B cell (primary cell): ENCODE measurements at regions not wholly inside any gene's neighbourhood (a gene's known extent, or its start where the extent isn't known, plus 50 kb on each side); places are given as distances from the start of the nearest gene placed in this dataset.

ENCODE experiments used
- ATAC-seq: fragments of 200-7000 bp; cut with Tn5 transposase; one replicate; pipeline ENCODE4 v1.10.0; 2021; ENCODE audit warnings: low read depth, mild to moderate bottlenecking, moderate number of reproducible peaks, moderate library complexity
- CTCF ChIA-PET: fragments of 350-600 bp; sonication (Branson Sonifier 250); formaldehyde crosslinking; loops from one replicate; lab custom pipeline; 2021; ENCODE audit warnings: antibody characterized with exemption, inconsistent platforms; lab: Charles Lee
- POLR2A ChIA-PET: fragments of 350-600 bp; sonication (Branson Sonifier 250); formaldehyde crosslinking; loops from one replicate; lab custom pipeline; 2021; ENCODE audit warnings: antibody characterized with exemption; lab: Charles Lee
- DNase-seq: peaks from one replicate; pipeline ENCODE4 v3.0.0; 2013
- H2AFZ ChIP-seq: 2 replicates; pipeline ENCODE4 v1.6.1; 2012; ENCODE audit warnings: mild to moderate bottlenecking, low read depth, low read length; ENCODE audit not compliant: insufficient read depth, poor library complexity, severe bottlenecking
- H3K27ac ChIP-seq, 2 donors: 1 replicate in 1 of 2; 2 replicates in 1 of 2; pipeline ENCODE4 v1.5.1; 2012 to 2013; ENCODE audit warnings: low read length in 2 of 2, mild to moderate bottlenecking in 2 of 2, moderate library complexity in 1 of 2
- H3K27me3 ChIP-seq, 4 experiments: fragments of 200-600 bp in 1 of 4; sonication (generic) in 1 of 4; replicated peaks in 1 of 4; 1 replicate in 2 of 4; 2 replicates in 2 of 4; pipeline versions ENCODE4 v1.6.1 to v1.7.0; 2013 to 2016; ENCODE audit warnings: low read length in 3 of 4, mild to moderate bottlenecking in 2 of 4, mixed read lengths in 1 of 4, moderate library complexity in 1 of 4; ENCODE audit not compliant: insufficient read depth in 4 of 4, control insufficient read depth in 3 of 4; ENCODE audit errors: control extremely low read depth in 1 of 4
- H3K36me3 ChIP-seq, 2 experiments: replicated peaks in 1 of 2; 1 replicate in 1 of 2; 2 replicates in 1 of 2; pipeline versions ENCODE4 v1.6.1 to v1.7.1; 2013; ENCODE audit warnings: low read length in 1 of 2; ENCODE audit not compliant: insufficient read depth in 2 of 2, control insufficient read depth in 1 of 2; ENCODE audit errors: control extremely low read depth in 1 of 2, extremely low read depth in 1 of 2
- H3K4me1 ChIP-seq, 2 donors: fragments of 200-600 bp in 1 of 2; sonication (generic) in 1 of 2; 1 replicate in 1 of 2; 2 replicates in 1 of 2; pipeline versions ENCODE4 v1.5.1 to v1.6.1; 2013 to 2017; ENCODE audit warnings: low read length in 2 of 2; ENCODE audit not compliant: control insufficient read depth in 2 of 2, insufficient read depth in 2 of 2
- H3K4me2 ChIP-seq: replicated peaks from 2 replicates; pipeline ENCODE3; 2012; ENCODE audit warnings: mild to moderate bottlenecking, low read depth, low read length; ENCODE audit not compliant: poor library complexity, severe bottlenecking
- H3K4me3 ChIP-seq, 5 experiments: fragments of 200-600 bp in 1 of 5; sonication (generic) in 1 of 5; 1 replicate in 3 of 5; 2 replicates in 2 of 5; pipeline versions ENCODE4 v1.5.1 to v1.7.0; 2011 to 2016; ENCODE audit warnings: low read length in 4 of 5, mild to moderate bottlenecking in 4 of 5, low read depth in 2 of 5, control low read depth in 1 of 5, moderate library complexity in 1 of 5; ENCODE audit not compliant: insufficient read depth in 1 of 5; ENCODE audit errors: control extremely low read depth in 1 of 5, extremely low read depth in 1 of 5
- H3K79me2 ChIP-seq: fragments of 200-600 bp; sonication (generic); one replicate; pipeline ENCODE4 v1.6.0; 2016; ENCODE audit warnings: low read length; ENCODE audit not compliant: control insufficient read depth, insufficient read depth
- H3K9ac ChIP-seq: fragments of 200-600 bp; sonication (generic); 2 replicates; pipeline ENCODE4 v1.6.1; 2017; ENCODE audit warnings: mild to moderate bottlenecking, low read length, moderate library complexity
- H3K9me3 ChIP-seq, 3 donors: one replicate each; pipeline versions ENCODE4 v1.6.1 to v1.7.1; 2013; ENCODE audit warnings: low read length in 2 of 3; ENCODE audit not compliant: control insufficient read depth in 2 of 3, insufficient read depth in 1 of 3; ENCODE audit errors: control extremely low read depth in 1 of 3
- H4K20me1 ChIP-seq: 2 replicates; pipeline ENCODE4 v1.6.0; 2012; ENCODE audit warnings: mild to moderate bottlenecking, low read length; ENCODE audit not compliant: insufficient read depth, control insufficient read depth, poor library complexity, severe bottlenecking
- H3K27ac Mint-ChIP-seq: one replicate; pipeline ENCODE4 v1.8.0; 2021; ENCODE audit warnings: mixed read lengths
- H3K27me3 Mint-ChIP-seq: one replicate; pipeline ENCODE4 v1.8.0; 2021; ENCODE audit warnings: mixed read lengths
- H3K4me1 Mint-ChIP-seq: one replicate; pipeline ENCODE4 v1.8.0; 2021; ENCODE audit warnings: mixed read lengths
- H3K4me3 Mint-ChIP-seq: one replicate; pipeline ENCODE4 v1.8.0; 2021; ENCODE audit warnings: mixed read lengths
- H3K9me3 Mint-ChIP-seq: one replicate; pipeline ENCODE4 v1.8.0; 2022; ENCODE audit warnings: mixed read lengths; ENCODE audit not compliant: insufficient read depth
- EZH2 ChIP-seq: IDR thresholded peaks from 2 replicates; pipeline ENCODE4 v1.6.1; 2012; ENCODE audit warnings: borderline replicate concordance, low read depth, mild to moderate bottlenecking, moderate library complexity, low read length; ENCODE audit not compliant: insufficient read depth, poor library complexity, severe bottlenecking
- WGBS: methylation state at CpG from one replicate; pipeline ENCODE4 v1.1.5; 2013; ENCODE audit warnings: missing lambda C conversion rate; ENCODE audit not compliant: insufficient coverage; 5-methylcytosine and 5-hydroxymethylcytosine counted together
- intact Hi-C: fragments of 100-400 bp; cut with micrococcal nuclease; formaldehyde crosslinking; loops from one replicate; pipeline ENCODE4 v1.10.0; 2022
- TF ChIP-seq, protein P1 (sequence below): fragments of 200-600 bp; IDR thresholded peaks from one replicate; pipeline ENCODE4 v1.8.0; 2022; ENCODE audit warnings: antibody characterized with exemption, mild to moderate bottlenecking

DNA sequence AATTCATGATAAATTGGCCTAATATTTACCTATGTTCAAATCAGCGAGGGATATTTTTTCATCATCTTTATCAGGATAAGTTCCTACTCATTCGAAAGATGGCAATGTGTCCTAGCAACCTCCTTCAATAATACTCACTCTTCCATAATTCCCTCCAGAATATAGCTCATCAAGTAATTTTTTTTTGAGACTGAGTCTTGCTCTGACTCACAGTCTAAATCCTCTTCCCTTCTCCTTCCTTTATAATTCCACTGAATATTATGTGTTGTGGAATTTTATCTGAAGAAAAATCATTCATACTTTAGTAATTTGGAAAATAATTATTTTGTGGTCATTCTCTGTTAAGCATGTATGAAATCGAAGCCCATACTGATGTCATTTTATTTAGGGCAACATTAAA is 663.8 kb downstream of the FLRT2 start:
- no peaks in the 10 kb centered on the region for H3K27me3 Mint-ChIP-seq
- ChIA-PET CTCF (no interaction called here), POLR2A (no interaction called here)
- no peak overlapping the region for H3K9ac ChIP-seq
- H3K36me3 ChIP-seq: no peaks in the 10 kb centered on the region
- H3K4me3 Mint-ChIP-seq: no peak overlapping the region
- H3K9me3 ChIP-seq: peaks cover 0 to 3% (median 1%) of the 10 kb centered on the region in 3 donors
- H3K27ac ChIP-seq: no peak overlapping the region
- no peaks in the 10 kb centered on the region for H3K27me3 ChIP-seq
- no peak overlapping the region for H3K4me3 ChIP-seq
- H3K9me3 Mint-ChIP-seq: no peaks in the 10 kb centered on the region
- H3K79me2 ChIP-seq: no peaks in the 10 kb centered on the region
- intact Hi-C loops: no loop called here
- no peaks in the 10 kb centered on the region for H3K4me1 ChIP-seq
- WGBS: 94% methylated on average over 2 of the region's 3 CpGs
- H2AFZ ChIP-seq: no peak overlapping the region
- no peak for DNase-seq
- H3K27ac Mint-ChIP-seq: no peak overlapping the region
- H3K4me2 ChIP-seq: no peak overlapping the region
- H4K20me1 ChIP-seq: no peaks in the 10 kb centered on the region
- ATAC-seq: no peak
- no peaks in the 10 kb centered on the region for H3K4me1 Mint-ChIP-seq
- TF ChIP-seq EZH2: no peak
- TF ChIP-seq, protein P1, sequence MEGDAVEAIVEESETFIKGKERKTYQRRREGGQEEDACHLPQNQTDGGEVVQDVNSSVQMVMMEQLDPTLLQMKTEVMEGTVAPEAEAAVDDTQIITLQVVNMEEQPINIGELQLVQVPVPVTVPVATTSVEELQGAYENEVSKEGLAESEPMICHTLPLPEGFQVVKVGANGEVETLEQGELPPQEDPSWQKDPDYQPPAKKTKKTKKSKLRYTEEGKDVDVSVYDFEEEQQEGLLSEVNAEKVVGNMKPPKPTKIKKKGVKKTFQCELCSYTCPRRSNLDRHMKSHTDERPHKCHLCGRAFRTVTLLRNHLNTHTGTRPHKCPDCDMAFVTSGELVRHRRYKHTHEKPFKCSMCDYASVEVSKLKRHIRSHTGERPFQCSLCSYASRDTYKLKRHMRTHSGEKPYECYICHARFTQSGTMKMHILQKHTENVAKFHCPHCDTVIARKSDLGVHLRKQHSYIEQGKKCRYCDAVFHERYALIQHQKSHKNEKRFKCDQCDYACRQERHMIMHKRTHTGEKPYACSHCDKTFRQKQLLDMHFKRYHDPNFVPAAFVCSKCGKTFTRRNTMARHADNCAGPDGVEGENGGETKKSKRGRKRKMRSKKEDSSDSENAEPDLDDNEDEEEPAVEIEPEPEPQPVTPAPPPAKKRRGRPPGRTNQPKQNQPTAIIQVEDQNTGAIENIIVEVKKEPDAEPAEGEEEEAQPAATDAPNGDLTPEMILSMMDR: no peak

DNA sequence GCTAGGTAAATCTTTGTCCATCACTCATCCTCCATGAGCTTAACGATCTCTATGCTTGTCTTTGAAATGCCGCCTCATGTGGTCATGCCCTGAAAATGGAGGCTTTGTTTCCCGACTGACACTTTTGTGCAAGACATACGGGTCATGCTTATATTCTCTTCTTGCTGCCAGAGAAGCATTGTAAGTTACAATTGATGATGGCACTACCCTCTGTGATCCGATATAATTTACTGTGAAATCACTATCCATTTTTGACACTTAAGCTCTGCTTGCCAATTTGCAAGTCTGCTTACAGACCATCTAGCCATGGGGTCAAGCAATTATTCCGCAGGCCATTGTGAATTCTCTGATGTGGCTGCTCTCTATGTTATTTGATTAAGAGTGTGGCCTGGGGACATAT is 650.0 kb downstream of the FLRT2 start:
- no peak for ATAC-seq
- H3K9me3 ChIP-seq: peaks cover 0 to 6% (median 0%) of the 10 kb centered on the region in 3 donors
- no peaks in the 10 kb centered on the region for H3K36me3 ChIP-seq
- no peak overlapping the region for H3K27ac ChIP-seq
- Mint-ChIP-seq H3K9me3 (peaks cover 2% of the 10 kb centered on the region), H3K27me3 (no peaks in the 10 kb centered on the region), H3K27ac (no peak overlapping the region), H3K4me1 (no peaks in the 10 kb centered on the region), H3K4me3 (no peak overlapping the region)
- no peak overlapping the region for H3K4me3 ChIP-seq
- no peaks in the 10 kb centered on the region for H3K27me3 ChIP-seq
- H3K4me2 ChIP-seq: no peak overlapping the region
- no peak for DNase-seq
- no peak for TF ChIP-seq EZH2
- TF ChIP-seq, protein P1: no peak
- H3K4me1 ChIP-seq: no peaks in the 10 kb centered on the region
- CTCF ChIA-PET: no interaction called here
- no peak overlapping the region for H3K9ac ChIP-seq
- WGBS: 100% methylated on average over 3 of the region's 6 CpGs
- H2AFZ ChIP-seq: no peak overlapping the region
- H3K79me2 ChIP-seq: no peaks in the 10 kb centered on the region
- POLR2A ChIA-PET: no interaction called here
- intact Hi-C loops: no loop called here
- no peaks in the 10 kb centered on the region for H4K20me1 ChIP-seq
